DND-41 (cell line): ENCODE measurements at regions not wholly inside any gene's neighbourhood (a gene's known extent, or its start where the extent isn't known, plus 50 kb on each side); places are given as distances from the start of the nearest gene placed in this dataset.

Experiments
- ATAC-seq: fragments of 200-7000 bp; cut with Tn5 transposase; 3 replicates; pipeline ENCODE4 v1.9.1; 2021; ENCODE audit warnings: low read depth; ENCODE audit not compliant: insufficient read depth
- DNase-seq: peaks from one replicate; pipeline ENCODE4 v3.0.0-alpha.2; 2020
- H2AFZ ChIP-seq: 2 replicates; pipeline ENCODE4 v1.6.0; 2012; ENCODE audit warnings: low read depth, low read length
- H3K27ac ChIP-seq: 2 replicates; pipeline ENCODE4 v1.5.1; 2012; ENCODE audit warnings: low read length, inconsistent platforms
- H3K27me3 ChIP-seq: fragments of 200-600 bp; sonication (generic); 2 replicates; pipeline ENCODE4 v1.6.0; 2012; ENCODE audit warnings: low read length, mild to moderate bottlenecking, inconsistent platforms; ENCODE audit not compliant: insufficient read depth, poor library complexity
- H3K36me3 ChIP-seq: 2 replicates; pipeline ENCODE4 v1.5.1; 2012; ENCODE audit warnings: low read length, inconsistent platforms; ENCODE audit not compliant: insufficient read depth
- H3K4me1 ChIP-seq: 2 replicates; pipeline ENCODE4 v1.5.1; 2012; ENCODE audit warnings: mild to moderate bottlenecking, low read length; ENCODE audit not compliant: insufficient read depth
- H3K4me2 ChIP-seq: 2 replicates; pipeline ENCODE4 v1.6.0; 2012; ENCODE audit warnings: mild to moderate bottlenecking, moderate library complexity, low read length, inconsistent platforms; ENCODE audit not compliant: insufficient read depth
- H3K4me3 ChIP-seq, 2 experiments: fragments of 200-600 bp in 1 of 2; shearing (Covaris generic) in 1 of 2; 2 replicates each; pipeline ENCODE4 v1.5.1; 2012 to 2016; ENCODE audit warnings: inconsistent platforms in 2 of 2, low read length in 2 of 2, mild to moderate bottlenecking in 2 of 2, low read depth in 1 of 2, moderate library complexity in 1 of 2
- H3K79me2 ChIP-seq: 2 replicates; pipeline ENCODE4 v1.6.0; 2012; ENCODE audit warnings: low read length, inconsistent platforms; ENCODE audit not compliant: insufficient read depth
- H3K9ac ChIP-seq: 2 replicates; pipeline ENCODE4 v1.6.0; 2012; ENCODE audit warnings: low read depth, mild to moderate bottlenecking, inconsistent platforms, low read length, moderate library complexity
- H3K9me3 ChIP-seq: 2 replicates; pipeline ENCODE4 v1.5.1; 2012; ENCODE audit warnings: low read length, moderate library complexity, mild to moderate bottlenecking, inconsistent platforms; ENCODE audit not compliant: insufficient read depth, severe bottlenecking
- H4K20me1 ChIP-seq: 2 replicates; pipeline ENCODE4 v1.6.0; 2012; ENCODE audit warnings: low read length; ENCODE audit not compliant: insufficient read depth
- CTCF ChIP-seq: IDR thresholded peaks from 2 replicates; pipeline ENCODE4 v1.5.1; 2012; ENCODE audit warnings: borderline replicate concordance, low read length, moderate library complexity, mild to moderate bottlenecking; ENCODE audit not compliant: poor library complexity, severe bottlenecking; ENCODE audit errors: extremely low read depth
- EZH2 ChIP-seq: IDR thresholded peaks from 3 replicates; pipeline ENCODE4 v1.6.1; 2012; ENCODE audit warnings: borderline replicate concordance, low read depth, mild to moderate bottlenecking, moderate library complexity, low read length, inconsistent platforms; ENCODE audit not compliant: severe bottlenecking

GRCh38 chr17:73725794-73726515 is 81.7 kb upstream of the SDK2 start:
- no peaks in the 10 kb centered on the region for H3K36me3 ChIP-seq
- peaks cover 41% of the 10 kb centered on the region for H3K4me1 ChIP-seq
- no peaks in the 10 kb centered on the region for H4K20me1 ChIP-seq
- H3K79me2 ChIP-seq, result no peaks in the 10 kb centered on the region
- no peak for DNase-seq
- H3K27ac ChIP-seq, result no peak overlapping the region
- H3K27me3 ChIP-seq, result no peaks in the 10 kb centered on the region
- no peak for ATAC-seq
- no peak overlapping the region for H3K4me3 ChIP-seq
- TF ChIP-seq EZH2, result no peak
- peaks cover 10% of the 10 kb centered on the region for H3K9me3 ChIP-seq
- no peak overlapping the region for H3K4me2 ChIP-seq
- H2AFZ ChIP-seq, result no peak overlapping the region
- H3K9ac ChIP-seq, result no peak overlapping the region

GRCh38 chr17:73727941-73728340 is 83.7 kb upstream of the SDK2 start:
- Histone ChIP-seq H3K4me2 (no peak overlapping the region), H3K27me3 (no peaks in the 10 kb centered on the region), H3K27ac (no peak overlapping the region), H3K9me3 (peaks cover 19% of the 10 kb centered on the region), H2AFZ (no peak overlapping the region), H4K20me1 (no peaks in the 10 kb centered on the region), H3K9ac (no peak overlapping the region), H3K79me2 (no peaks in the 10 kb centered on the region), H3K36me3 (no peaks in the 10 kb centered on the region), H3K4me3 (no peak overlapping the region), H3K4me1 (peaks cover 24% of the 10 kb centered on the region)
- DNase-seq (no peak), ATAC-seq (no peak)
- no peak for TF ChIP-seq EZH2
- no peak for TF ChIP-seq CTCF

GRCh38 chr17:73729101-73729500 is 84.9 kb upstream of the SDK2 start:
- H4K20me1 ChIP-seq, result no peaks in the 10 kb centered on the region

GRCh38 chr17:73731733-73732132 is 87.5 kb upstream of the SDK2 start:
- H3K9me3 ChIP-seq, result peaks cover 19% of the 10 kb centered on the region
- TF ChIP-seq CTCF, result no peak
- TF ChIP-seq EZH2, result no peak
- no peak overlapping the region for H3K9ac ChIP-seq

More at GRCh38 chr17:73729101-73729500, 84.9 kb upstream of the SDK2 start:
- peaks cover 12% of the 10 kb centered on the region for H3K4me1 ChIP-seq
- no peak for DNase-seq
- no peak for ATAC-seq
- no peak overlapping the region for H3K4me2 ChIP-seq
- H3K27me3 ChIP-seq, result peaks cover 9% of the 10 kb centered on the region
- no peak overlapping the region for H2AFZ ChIP-seq
- no peak overlapping the region for H3K9ac ChIP-seq
- TF ChIP-seq CTCF, result no peak
- TF ChIP-seq EZH2, result no peak
- peaks cover 19% of the 10 kb centered on the region for H3K9me3 ChIP-seq
- H3K27ac ChIP-seq, result no peak overlapping the region
- no peak overlapping the region for H3K4me3 ChIP-seq
- no peaks in the 10 kb centered on the region for H3K79me2 ChIP-seq
- no peaks in the 10 kb centered on the region for H3K36me3 ChIP-seq

More at GRCh38 chr17:73731733-73732132, 87.5 kb upstream of the SDK2 start:
- H3K27me3 ChIP-seq, result peaks cover 9% of the 10 kb centered on the region
- DNase-seq (no peak), ATAC-seq (no peak)
- no peaks in the 10 kb centered on the region for H3K4me1 ChIP-seq
- no peaks in the 10 kb centered on the region for H3K36me3 ChIP-seq
- no peaks in the 10 kb centered on the region for H3K79me2 ChIP-seq
- H4K20me1 ChIP-seq, result no peaks in the 10 kb centered on the region
- no peak overlapping the region for H2AFZ ChIP-seq
- no peak overlapping the region for H3K4me2 ChIP-seq
- H3K27ac ChIP-seq, result no peak overlapping the region
- no peak overlapping the region for H3K4me3 ChIP-seq
